Liver (tissue), 7 donors: ENCODE measurements at regions not wholly inside any gene's neighbourhood (a gene's known extent, or its start where the extent isn't known, plus 50 kb on each side); places are given as distances from the start of the nearest gene placed in this dataset.

Experiments
- DNase-seq: peaks from one replicate; pipeline ENCODE4 v3.0.0-alpha.2; 2017; ENCODE audit warnings: low spot score
- H3K27ac ChIP-seq, 2 donors: one replicate each; pipeline ENCODE4 v1.7.0; 2013; ENCODE audit warnings: inconsistent platforms in 2 of 2, low read length in 2 of 2, control low read depth in 1 of 2, low read depth in 1 of 2, mild to moderate bottlenecking in 1 of 2
- H3K27me3 ChIP-seq, 4 donors: one replicate each; pipeline versions ENCODE4 v1.6.1 to v1.7.0; 2013; ENCODE audit warnings: low read length in 3 of 4, inconsistent platforms in 1 of 4, mild to moderate bottlenecking in 1 of 4, moderate library complexity in 1 of 4; ENCODE audit not compliant: control insufficient read depth in 4 of 4, insufficient read depth in 4 of 4
- H3K36me3 ChIP-seq, 4 donors: one replicate each; pipeline versions ENCODE4 v1.6.1 to v1.7.0; 2013; ENCODE audit warnings: low read length in 3 of 4, mild to moderate bottlenecking in 3 of 4, low read depth in 1 of 4, moderate library complexity in 1 of 4; ENCODE audit not compliant: control insufficient read depth in 4 of 4, insufficient read depth in 3 of 4
- H3K4me1 ChIP-seq, 4 donors: one replicate each; pipeline versions ENCODE4 v1.6.1 to v1.7.0; 2013; ENCODE audit warnings: low read length in 3 of 4, mild to moderate bottlenecking in 3 of 4, moderate library complexity in 1 of 4; ENCODE audit not compliant: control insufficient read depth in 4 of 4, insufficient read depth in 4 of 4
- H3K4me3 ChIP-seq, 3 donors: one replicate each; pipeline versions ENCODE4 v1.6.1 to v1.7.0; 2013; ENCODE audit warnings: low read length in 3 of 3, control low read depth in 1 of 3, low read depth in 1 of 3, mild to moderate bottlenecking in 1 of 3
- H3K9ac ChIP-seq, 2 donors: one replicate each; pipeline ENCODE4 v1.7.0; 2013; ENCODE audit warnings: low read length in 2 of 2, mild to moderate bottlenecking in 2 of 2, moderate library complexity in 2 of 2, control low read depth in 1 of 2, low read depth in 1 of 2
- H3K9me3 ChIP-seq, 4 donors: one replicate each; pipeline versions ENCODE4 v1.6.1 to v1.7.0; 2013; ENCODE audit warnings: low read length in 3 of 4; ENCODE audit not compliant: control insufficient read depth in 4 of 4
- EGR1 ChIP-seq, 2 donors: IDR thresholded peaks; 2 replicates each; pipeline ENCODE4 v1.6.1; 2016 to 2018; ENCODE audit warnings: antibody characterized with exemption in 2 of 2, low read depth in 2 of 2
- FOXA2 ChIP-seq: IDR thresholded peaks from 2 replicates; pipeline ENCODE4 v1.6.1; 2016; ENCODE audit warnings: antibody characterized with exemption
- GABPA ChIP-seq, 2 donors: IDR thresholded peaks in 1 of 2; conservative IDR thresholded peaks in 1 of 2; 2 replicates each; pipeline ENCODE4 v1.6.1; 2016; ENCODE audit warnings: antibody characterized with exemption in 2 of 2, mild to moderate bottlenecking in 1 of 2, moderate library complexity in 1 of 2
- HNF4A ChIP-seq, 2 donors: conservative IDR thresholded peaks; 2 replicates each; pipeline ENCODE4 v1.6.1; 2016; ENCODE audit warnings: antibody characterized with exemption in 2 of 2, mild to moderate bottlenecking in 2 of 2
- HNF4G ChIP-seq: IDR thresholded peaks from 2 replicates; pipeline ENCODE4 v1.6.1; 2016; ENCODE audit warnings: antibody characterized with exemption
- JUND ChIP-seq, 2 donors: IDR thresholded peaks; 2 replicates each; pipeline ENCODE4 v1.6.1; 2016; ENCODE audit warnings: antibody characterized with exemption in 2 of 2
- MAX ChIP-seq: IDR thresholded peaks from 2 replicates; pipeline ENCODE4 v1.6.1; 2016; ENCODE audit warnings: antibody characterized with exemption
- NR2F2 ChIP-seq: IDR thresholded peaks from 2 replicates; pipeline ENCODE4 v1.6.1; 2016; ENCODE audit warnings: antibody characterized with exemption
- RXRA ChIP-seq, 2 donors: IDR thresholded peaks; 2 replicates each; pipeline ENCODE4 v1.6.1; 2017 to 2018; ENCODE audit warnings: antibody characterized with exemption in 2 of 2, mild to moderate bottlenecking in 1 of 2
- SP1 ChIP-seq: IDR thresholded peaks from 2 replicates; pipeline ENCODE4 v1.6.1; 2018; ENCODE audit warnings: antibody characterized with exemption, mild to moderate bottlenecking
- TAF1 ChIP-seq: conservative IDR thresholded peaks from 2 replicates; pipeline ENCODE4 v1.6.1; 2016; ENCODE audit warnings: antibody characterized with exemption, mild to moderate bottlenecking
- YY1 ChIP-seq: IDR thresholded peaks from 2 replicates; pipeline ENCODE4 v1.6.1; 2016; ENCODE audit warnings: antibody characterized with exemption, mild to moderate bottlenecking
- WGBS: extraction: QIAGEN DNeasy Blood & Tissue Kit; methylation state at CpG from one replicate; pipeline ENCODE4 v1.1.7; 2013; 5-methylcytosine and 5-hydroxymethylcytosine counted together
- TF ChIP-seq, protein P1 (sequence below): IDR thresholded peaks from 2 replicates; pipeline ENCODE4 v1.6.1; 2016; ENCODE audit warnings: antibody characterized with exemption, mild to moderate bottlenecking
- donor health status: healthy.
- donor health status: healthy.
- donor health status: healthy.
- donor health status: healthy.

GRCh38 chr1:194084755-194085154 lies 898.3 kb upstream of the B3GALT2 start:
- TF ChIP-seq TAF1, result no peak
- TF ChIP-seq RXRA (IDR thresholded peaks at IDR 0.05), result no peak
- TF ChIP-seq NR2F2, result no peak
- TF ChIP-seq HNF4A (conservative IDR thresholded peaks at IDR 0.05), result no peak
- TF ChIP-seq EGR1 (IDR thresholded peaks at IDR 0.05; ENCODE audit: low read depth in 2 of 2), result no peak
- TF ChIP-seq, protein P1, sequence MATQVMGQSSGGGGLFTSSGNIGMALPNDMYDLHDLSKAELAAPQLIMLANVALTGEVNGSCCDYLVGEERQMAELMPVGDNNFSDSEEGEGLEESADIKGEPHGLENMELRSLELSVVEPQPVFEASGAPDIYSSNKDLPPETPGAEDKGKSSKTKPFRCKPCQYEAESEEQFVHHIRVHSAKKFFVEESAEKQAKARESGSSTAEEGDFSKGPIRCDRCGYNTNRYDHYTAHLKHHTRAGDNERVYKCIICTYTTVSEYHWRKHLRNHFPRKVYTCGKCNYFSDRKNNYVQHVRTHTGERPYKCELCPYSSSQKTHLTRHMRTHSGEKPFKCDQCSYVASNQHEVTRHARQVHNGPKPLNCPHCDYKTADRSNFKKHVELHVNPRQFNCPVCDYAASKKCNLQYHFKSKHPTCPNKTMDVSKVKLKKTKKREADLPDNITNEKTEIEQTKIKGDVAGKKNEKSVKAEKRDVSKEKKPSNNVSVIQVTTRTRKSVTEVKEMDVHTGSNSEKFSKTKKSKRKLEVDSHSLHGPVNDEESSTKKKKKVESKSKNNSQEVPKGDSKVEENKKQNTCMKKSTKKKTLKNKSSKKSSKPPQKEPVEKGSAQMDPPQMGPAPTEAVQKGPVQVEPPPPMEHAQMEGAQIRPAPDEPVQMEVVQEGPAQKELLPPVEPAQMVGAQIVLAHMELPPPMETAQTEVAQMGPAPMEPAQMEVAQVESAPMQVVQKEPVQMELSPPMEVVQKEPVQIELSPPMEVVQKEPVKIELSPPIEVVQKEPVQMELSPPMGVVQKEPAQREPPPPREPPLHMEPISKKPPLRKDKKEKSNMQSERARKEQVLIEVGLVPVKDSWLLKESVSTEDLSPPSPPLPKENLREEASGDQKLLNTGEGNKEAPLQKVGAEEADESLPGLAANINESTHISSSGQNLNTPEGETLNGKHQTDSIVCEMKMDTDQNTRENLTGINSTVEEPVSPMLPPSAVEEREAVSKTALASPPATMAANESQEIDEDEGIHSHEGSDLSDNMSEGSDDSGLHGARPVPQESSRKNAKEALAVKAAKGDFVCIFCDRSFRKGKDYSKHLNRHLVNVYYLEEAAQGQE, result no peak
- no peak for TF ChIP-seq SP1
- TF ChIP-seq JUND (IDR thresholded peaks at IDR 0.05), result no peak
- Histone ChIP-seq H3K4me1 (no peaks in the 10 kb centered on the region), H3K27ac (no peak overlapping the region), H3K27me3 (no peaks in the 10 kb centered on the region), H3K36me3 (no peaks in the 10 kb centered on the region), H3K4me3 (no peak overlapping the region), H3K9ac (no peak overlapping the region), H3K9me3 (no peaks in the 10 kb centered on the region)
- WGBS, result 84% methylated on average over 3 of the region's 3 CpGs
- DNase-seq, result no peak

DNA sequence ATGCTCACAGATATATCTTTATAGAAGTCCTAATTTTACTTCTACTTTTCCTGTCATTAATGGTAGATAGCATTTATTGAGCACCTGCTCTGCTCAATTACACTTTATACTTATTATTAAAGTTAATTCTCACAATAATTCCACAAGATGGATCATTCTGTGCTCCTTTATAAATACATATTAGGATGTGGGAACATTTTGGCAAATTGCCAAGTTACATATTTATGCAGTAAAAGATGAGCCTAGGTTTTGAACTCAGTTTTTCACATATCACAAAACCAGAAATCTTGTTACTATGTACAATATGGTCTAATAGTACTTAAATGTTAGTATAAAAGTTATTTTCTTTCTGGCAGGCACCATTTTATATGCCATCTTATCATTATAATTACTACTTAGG lies 895.0 kb upstream of the B3GALT2 start:
- no peak overlapping the region for H3K9ac ChIP-seq
- no peaks in the 10 kb centered on the region for H3K36me3 ChIP-seq
- no peak for DNase-seq
- H3K4me1 ChIP-seq, result no peaks in the 10 kb centered on the region
- no peaks in the 10 kb centered on the region for H3K27me3 ChIP-seq
- TF ChIP-seq, protein P1, result no peak
- TF ChIP-seq JUND (IDR thresholded peaks at IDR 0.05) (no peak), YY1 (no peak), HNF4A (conservative IDR thresholded peaks at IDR 0.05) (no peak), FOXA2 (no peak), GABPA (IDR thresholded peaks at IDR 0.05 in 1 of 2, conservative IDR thresholded peaks at IDR 0.05 in 1 of 2) (no peak), MAX (no peak), HNF4G (no peak)
- no peaks in the 10 kb centered on the region for H3K9me3 ChIP-seq
- no peak overlapping the region for H3K27ac ChIP-seq
- no peak overlapping the region for H3K4me3 ChIP-seq
